Keratinocyte (primary cell): ENCODE measurements at regions not wholly inside any gene's neighbourhood (a gene's known extent, or its start where the extent isn't known, plus 50 kb on each side); places are given as distances from the start of the nearest gene placed in this dataset.

Source experiments
- DNase-seq: peaks from one replicate; pipeline ENCODE4 v3.0.0-alpha.2; 2011; ENCODE audit warnings: low read depth, missing footprints, low spot score
- FAIRE-seq: peaks from 2 replicates; lab custom pipeline; 2011; peaks lifted over from hg19 to GRCh38; lab: Jason Lieb, UNC
- H2AFZ ChIP-seq: 2 replicates; pipeline ENCODE4 v1.6.0; 2012; ENCODE audit warnings: low read length, control low read depth, inconsistent platforms; ENCODE audit not compliant: control insufficient read depth
- H3K27ac ChIP-seq: 2 replicates; pipeline ENCODE4 v1.5.1; 2011; ENCODE audit warnings: low read length; ENCODE audit not compliant: control insufficient read depth, insufficient read depth
- H3K27me3 ChIP-seq: 3 replicates; pipeline ENCODE4 v1.6.0; 2011; ENCODE audit warnings: low read length; ENCODE audit not compliant: control insufficient read depth, insufficient read depth; ENCODE audit errors: extremely low read depth
- H3K36me3 ChIP-seq, 2 experiments: 2 replicates in 1 of 2; 3 replicates in 1 of 2; pipeline ENCODE4 v1.5.1; 2011; ENCODE audit warnings: low read length in 2 of 2, mild to moderate bottlenecking in 1 of 2; ENCODE audit not compliant: control insufficient read depth in 2 of 2, insufficient read depth in 2 of 2; ENCODE audit errors: extremely low read depth in 1 of 2
- H3K4me1 ChIP-seq: 3 replicates; pipeline ENCODE4 v1.5.1; 2011; ENCODE audit warnings: low read length; ENCODE audit not compliant: control insufficient read depth, insufficient read depth; ENCODE audit errors: extremely low read depth
- H3K4me2 ChIP-seq: 3 replicates; pipeline ENCODE4 v1.6.0; 2011; ENCODE audit warnings: low read depth, low read length; ENCODE audit not compliant: control insufficient read depth, insufficient read depth; ENCODE audit errors: extremely low read depth
- H3K4me3 ChIP-seq, 3 experiments: fragments of 200-600 bp in 1 of 3; sonication (generic) in 1 of 3; 2 replicates in 2 of 3; 3 replicates in 1 of 3; pipeline ENCODE4 v1.5.1; 2011 to 2016; ENCODE audit warnings: low read length in 3 of 3, mild to moderate bottlenecking in 3 of 3, control low read depth in 2 of 3, inconsistent platforms in 1 of 3, low read depth in 1 of 3, mixed read lengths in 1 of 3, mixed run types in 1 of 3, moderate library complexity in 1 of 3; ENCODE audit not compliant: control insufficient read depth in 2 of 3, insufficient read depth in 2 of 3; ENCODE audit errors: extremely low read depth in 1 of 3
- H3K79me2 ChIP-seq: 2 replicates; pipeline ENCODE4 v1.6.0; 2012; ENCODE audit warnings: low read length; ENCODE audit not compliant: control insufficient read depth, insufficient read depth
- H3K9ac ChIP-seq: 3 replicates; pipeline ENCODE4 v1.6.0; 2011; ENCODE audit warnings: low read length; ENCODE audit not compliant: control insufficient read depth, insufficient read depth; ENCODE audit errors: extremely low read depth
- H3K9me1 ChIP-seq: 3 replicates; pipeline ENCODE4 v1.6.0; 2011; ENCODE audit warnings: low read length; ENCODE audit not compliant: control insufficient read depth, insufficient read depth; ENCODE audit errors: extremely low read depth
- H3K9me3 ChIP-seq: 2 replicates; pipeline ENCODE4 v1.5.1; 2012; ENCODE audit warnings: low read depth, low read length; ENCODE audit not compliant: control insufficient read depth
- H4K20me1 ChIP-seq: 3 replicates; pipeline ENCODE4 v1.6.0; 2011; ENCODE audit warnings: low read length; ENCODE audit not compliant: control insufficient read depth, insufficient read depth; ENCODE audit errors: extremely low read depth
- CTCF ChIP-seq, 3 experiments: IDR thresholded peaks in 1 of 3; conservative IDR thresholded peaks in 1 of 3; optimal IDR thresholded peaks in 1 of 3; 2 replicates in 2 of 3; 3 replicates in 1 of 3; pipeline versions ENCODE3 to v1.5.1; 2011; ENCODE audit warnings: low read length in 3 of 3, mild to moderate bottlenecking in 3 of 3, moderate library complexity in 2 of 3, control low read depth in 1 of 3, inconsistent platforms in 1 of 3; ENCODE audit not compliant: insufficient read depth in 2 of 3; ENCODE audit errors: extremely low read depth in 1 of 3
- EZH2 ChIP-seq: IDR thresholded peaks from one replicate; pipeline ENCODE4 v1.6.1; 2012; ENCODE audit warnings: inconsistent platforms, mild to moderate bottlenecking, low read length, moderate library complexity
- dilution Hi-C: fragments of 300-500 bp; cut with MboI; formaldehyde crosslinking; loops from one replicate; pipeline ENCODE4 v1.7.0; 2020; ENCODE audit warnings: low sequenced_read_pairs; ENCODE audit not compliant: extremely low pct_ligation_motif_present

GRCh38 chr2:8248623-8248957, 433.3 kb upstream of the ID2 start:
- FAIRE-seq = no peak
- Histone ChIP-seq H3K36me3 (no peaks in the 10 kb centered on the region), H3K79me2 (no peaks in the 10 kb centered on the region), H3K27me3 (no peaks in the 10 kb centered on the region), H2AFZ (no peak overlapping the region), H3K4me1 (no peaks in the 10 kb centered on the region), H4K20me1 (no peaks in the 10 kb centered on the region), H3K4me2 (no peak overlapping the region), H3K9ac (no peak overlapping the region), H3K4me3 (no peak overlapping the region), H3K9me1 (no peaks in the 10 kb centered on the region), H3K9me3 (no peaks in the 10 kb centered on the region), H3K27ac (no peak overlapping the region)
- TF ChIP-seq EZH2 (no peak), CTCF (optimal IDR thresholded peaks at IDR 0.05 in 1 of 3, IDR thresholded peaks at IDR 0.05 in 1 of 3, conservative IDR thresholded peaks at IDR 0.05 in 1 of 3; ENCODE audit: extremely low read depth in 1 of 3, insufficient read depth in 2 of 3, low read length in 3 of 3) (no peak)
- no peak for DNase-seq
- dilution Hi-C loops = no loop called here

- TF ChIP-seq CTCF (optimal IDR thresholded peaks at IDR 0.05 in 1 of 3, IDR thresholded peaks at IDR 0.05 in 1 of 3, conservative IDR thresholded peaks at IDR 0.05 in 1 of 3; ENCODE audit: extremely low read depth in 1 of 3, insufficient read depth in 2 of 3, low read length in 3 of 3) = no peak
- no peak for TF ChIP-seq EZH2
- Histone ChIP-seq H3K4me1 (no peaks in the 10 kb centered on the region), H3K36me3 (no peaks in the 10 kb centered on the region), H3K27me3 (no peaks in the 10 kb centered on the region), H2AFZ (no peak overlapping the region), H3K9me1 (no peaks in the 10 kb centered on the region), H4K20me1 (no peaks in the 10 kb centered on the region), H3K4me3 (no peak overlapping the region), H3K9me3 (no peaks in the 10 kb centered on the region), H3K79me2 (no peaks in the 10 kb centered on the region), H3K27ac (no peak overlapping the region), H3K9ac (no peak overlapping the region), H3K4me2 (no peak overlapping the region)
- dilution Hi-C loops = no loop called here
- DNase-seq = no peak
- no peak for FAIRE-seq
Observed at GRCh38 chr2:8249141-8249540, 432.7 kb upstream of the ID2 start.
